SKM-1 treated with dmso at 0.1 percent for 144 hours (cell line): ENCODE measurements at regions not wholly inside any gene's neighbourhood (a gene's known extent, or its start where the extent isn't known, plus 50 kb on each side); places are given as distances from the start of the nearest gene placed in this dataset.

Experiments
- DNase-seq: peaks from one replicate; lab custom pipeline; 2025; ENCODE audit not compliant: unreplicated experiment; lab: John Stamatoyannopoulos, UW

GRCh38 chr3:117540597-117540996 lies 831.0 kb downstream of the TUSC7 start:
- no peak for DNase-seq

DNA sequence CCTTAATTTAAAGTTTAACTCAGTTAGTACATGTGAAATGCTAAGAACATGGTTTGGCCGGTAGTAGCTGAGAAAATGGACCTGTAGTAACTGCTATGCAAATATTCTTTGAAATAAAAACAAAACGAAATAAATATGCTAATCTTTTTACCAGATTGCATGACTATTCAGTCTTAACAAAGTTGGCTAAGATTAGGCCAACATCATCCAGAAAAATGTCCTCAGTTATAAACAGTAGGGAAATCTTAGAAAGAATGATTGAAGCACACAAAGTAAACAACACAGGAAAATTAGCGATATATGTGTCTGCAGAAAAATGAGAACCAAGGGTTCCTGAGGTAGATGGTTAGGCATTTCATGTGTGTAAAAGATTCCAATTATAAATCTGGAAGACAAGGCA lies 832.1 kb downstream of the TUSC7 start:
- no peak for DNase-seq

- DNase-seq = no peak
Measured at GRCh38 chr3:117543521-117543920, 833.9 kb downstream of the TUSC7 start.

GRCh38 chr3:117545484-117545883 lies 835.9 kb downstream of the TUSC7 start:
- no peak for DNase-seq

- no peak for DNase-seq
Measured at GRCh38 chr3:117547956-117548550, 838.5 kb downstream of the TUSC7 start.

DNA sequence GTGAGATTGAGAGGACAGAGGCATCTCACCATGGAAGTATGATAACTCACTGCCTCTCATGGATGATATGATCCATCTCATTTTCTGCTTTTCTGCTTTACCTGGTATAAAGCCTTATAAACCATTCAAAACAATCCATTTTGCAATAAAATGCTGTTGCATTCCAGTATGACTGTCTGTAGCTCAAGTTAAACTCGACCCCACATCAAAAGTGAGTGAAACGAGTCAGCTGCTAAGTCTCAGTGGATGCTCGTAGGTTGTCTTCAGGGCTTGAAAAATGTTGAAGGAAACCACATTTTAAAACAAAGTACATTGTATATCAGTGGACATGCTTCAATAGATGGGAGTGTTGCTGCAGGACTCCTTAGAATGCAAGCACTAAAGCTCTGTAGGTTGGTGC lies 839.0 kb downstream of the TUSC7 start:
- DNase-seq = no peak

GRCh38 chr3:117549716-117550115 lies 840.1 kb downstream of the TUSC7 start:
- DNase-seq = no peak

DNA sequence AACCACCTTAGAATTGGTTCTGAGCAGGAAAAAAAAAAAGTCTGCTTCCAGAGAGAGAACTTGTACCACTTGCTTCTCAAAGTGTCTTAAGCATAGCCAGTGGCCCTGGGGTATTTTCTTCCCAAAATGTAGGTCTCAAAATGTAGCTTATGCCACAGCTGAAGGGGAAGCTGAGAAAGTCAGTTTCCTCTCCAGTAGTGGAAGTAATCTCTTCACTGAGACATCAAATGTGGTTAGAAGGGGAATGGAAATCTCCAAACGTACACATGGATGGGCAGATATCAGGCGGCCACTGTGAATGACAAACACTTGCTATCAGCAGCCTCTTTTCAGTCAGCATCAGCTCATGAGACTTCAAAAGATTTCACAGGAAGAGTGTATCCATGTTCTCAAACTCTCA lies 841.2 kb downstream of the TUSC7 start:
- no peak for DNase-seq

GRCh38 chr3:117553461-117553860 lies 843.9 kb downstream of the TUSC7 start:
- DNase-seq = peak; percentile 51

DNA sequence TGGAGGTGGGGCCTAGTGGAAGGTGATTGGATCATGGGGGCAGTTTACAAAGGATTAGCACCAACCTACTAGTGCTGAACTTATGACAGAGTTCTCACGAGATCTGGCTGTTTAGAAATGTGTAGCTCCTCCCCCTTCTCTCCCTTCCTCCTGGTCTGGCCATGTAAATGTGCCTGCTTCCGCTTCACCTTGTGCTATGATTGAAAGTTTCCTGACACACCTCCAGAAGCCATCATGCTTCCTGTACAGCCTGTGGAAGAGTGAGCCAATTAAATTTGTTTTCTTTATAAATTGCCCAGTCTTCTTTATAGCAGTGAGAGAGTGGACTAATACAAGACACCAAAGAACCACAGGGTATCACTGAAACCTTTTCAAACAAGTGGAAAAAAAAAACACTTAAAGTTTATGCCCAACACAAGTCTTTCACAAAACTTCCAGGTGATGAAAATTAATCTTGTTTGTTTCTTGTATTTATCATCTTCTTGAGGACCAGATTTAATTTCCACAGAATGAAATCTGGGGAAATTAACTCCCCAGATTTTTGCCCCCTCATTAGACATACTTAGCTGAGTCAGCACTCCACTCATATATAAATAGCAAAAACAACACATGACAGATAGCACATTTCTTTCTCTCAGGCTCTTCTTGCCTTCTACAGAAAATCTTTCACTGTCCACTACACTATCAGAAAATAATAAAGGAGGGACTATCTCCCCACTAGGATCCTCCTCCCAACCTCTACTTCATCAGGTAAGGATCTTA lies 847.2 kb downstream of the TUSC7 start:
- no peak for DNase-seq

- no peak for DNase-seq
Measured at GRCh38 chr3:117557464-117558090, 848.0 kb downstream of the TUSC7 start.

- DNase-seq = no peak
Measured at GRCh38 chr3:117558681-117559080, 849.1 kb downstream of the TUSC7 start.

GRCh38 chr3:117562000-117562399 lies 852.4 kb downstream of the TUSC7 start:
- DNase-seq = no peak

DNA sequence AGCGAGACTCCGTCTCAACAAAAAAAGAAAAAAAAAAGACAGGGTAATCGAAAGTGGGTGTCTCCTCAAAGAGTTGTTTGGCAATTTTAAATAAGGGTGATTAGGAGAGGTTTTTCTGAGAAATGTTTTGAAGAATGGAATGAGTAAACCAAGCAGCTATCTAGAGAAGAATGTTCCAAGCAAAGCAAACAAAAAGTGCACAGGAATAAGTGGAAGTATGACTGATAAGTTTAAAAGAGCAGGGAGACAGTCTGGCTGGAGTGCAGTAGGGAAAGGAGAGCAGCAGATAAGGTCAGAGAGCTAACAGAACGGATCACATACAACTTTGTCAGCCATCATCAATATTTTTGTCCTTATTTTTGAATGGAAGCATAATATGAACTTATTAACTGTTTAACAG lies 853.5 kb downstream of the TUSC7 start:
- no peak for DNase-seq

- DNase-seq = no peak
Measured at GRCh38 chr3:117565777-117566176, 856.2 kb downstream of the TUSC7 start.

DNA sequence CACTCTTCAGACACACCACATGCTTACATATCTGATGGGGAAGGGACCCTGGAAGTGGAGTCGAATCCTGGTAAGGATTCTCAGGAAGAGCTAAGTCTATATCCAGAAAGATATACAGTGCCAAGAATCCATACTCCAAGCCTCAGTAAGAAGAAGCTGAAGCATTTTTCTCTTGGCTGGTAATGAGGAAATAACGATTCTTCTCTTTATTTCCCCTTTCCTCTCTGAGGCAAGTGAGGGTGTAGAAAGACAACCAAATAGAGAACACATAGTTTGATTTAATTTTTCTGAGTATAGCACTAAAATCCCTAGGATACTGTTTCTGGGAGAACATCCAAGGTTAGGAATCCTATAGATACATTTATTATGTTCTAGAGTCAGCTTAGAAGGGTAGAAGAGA lies 857.3 kb downstream of the TUSC7 start:
- DNase-seq = peak; percentile 62

GRCh38 chr3:117567382-117567781 lies 857.8 kb downstream of the TUSC7 start:
- no peak for DNase-seq

GRCh38 chr3:117567906-117568305 lies 858.3 kb downstream of the TUSC7 start:
- peak; percentile 68 for DNase-seq

DNA sequence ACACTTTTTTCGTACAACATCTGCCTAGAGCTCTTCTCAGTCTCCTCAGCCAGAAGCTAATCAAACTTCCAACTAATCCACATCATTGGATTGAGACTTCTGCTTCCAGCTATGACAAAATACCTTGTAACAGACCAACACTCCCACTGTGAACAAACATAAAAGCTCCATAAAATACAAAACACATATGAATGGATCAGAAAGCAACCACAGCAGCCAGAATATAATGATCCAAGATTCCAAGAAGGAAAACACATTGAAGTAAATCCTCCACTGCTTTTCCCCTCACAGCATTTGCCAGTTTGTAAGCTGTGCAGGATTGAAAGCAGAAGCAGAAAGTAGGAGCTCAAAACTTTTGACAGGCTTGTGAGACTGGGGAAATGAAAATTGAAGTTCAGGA lies 863.2 kb downstream of the TUSC7 start:
- DNase-seq = no peak

- DNase-seq = no peak
Measured at GRCh38 chr3:117580806-117581205, 871.2 kb downstream of the TUSC7 start.

DNA sequence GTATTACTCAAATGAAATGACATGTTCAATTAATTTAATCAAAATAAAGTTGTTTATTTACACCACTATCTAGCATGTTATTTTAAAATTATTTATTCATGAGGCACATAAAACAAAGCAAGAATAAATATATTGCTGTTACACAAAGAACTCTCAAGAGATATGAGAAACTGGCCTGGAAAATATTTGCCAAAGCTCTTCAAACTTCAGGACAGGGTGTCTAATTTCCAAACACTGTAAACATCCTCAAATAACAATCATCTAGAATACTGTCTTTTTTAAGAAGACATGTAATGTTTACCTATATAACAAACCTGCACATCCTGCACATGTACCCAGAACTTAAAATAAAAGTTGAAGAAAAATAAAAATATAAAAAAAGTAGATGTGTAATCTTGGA lies 876.6 kb downstream of the TUSC7 start:
- DNase-seq = no peak

DNA sequence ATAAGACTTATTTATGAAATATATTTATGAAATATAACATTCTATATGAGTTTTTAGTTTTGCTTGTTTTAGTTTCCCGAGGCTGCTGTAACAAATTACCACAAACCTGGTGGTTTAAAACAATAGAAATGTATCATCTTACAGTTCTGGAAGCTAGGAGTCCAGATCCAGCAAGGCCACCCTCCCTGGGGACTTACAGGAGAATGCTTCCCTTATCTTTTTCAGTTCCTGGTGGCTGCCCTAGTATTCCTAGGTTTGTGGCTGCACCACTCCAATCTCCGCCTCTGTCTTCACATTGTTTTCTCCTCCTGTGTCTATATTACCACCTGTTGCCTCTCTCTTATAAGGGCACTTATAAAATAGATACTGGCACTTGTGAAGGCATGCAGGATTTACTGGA lies 877.8 kb downstream of the TUSC7 start:
- DNase-seq = no peak
